HL-60 (cell line): ENCODE measurements at regions not wholly inside any gene's neighbourhood (a gene's known extent, or its start where the extent isn't known, plus 50 kb on each side); places are given as distances from the start of the nearest gene placed in this dataset.

Source experiments
- CTCF ChIP-seq: IDR thresholded peaks from one replicate; pipeline ENCODE4 v1.5.1; 2011; ENCODE audit warnings: low read length, control low read depth, inconsistent platforms; ENCODE audit not compliant: insufficient read depth
- POLR2AphosphoS5 ChIP-seq: IDR thresholded peaks from 2 replicates; pipeline ENCODE4 v1.6.1; 2012; ENCODE audit warnings: low read depth
- REST ChIP-seq: IDR thresholded peaks from 2 replicates; pipeline ENCODE4 v1.6.1; 2012; ENCODE audit warnings: low read depth; ENCODE audit not compliant: insufficient replicate concordance

GRCh38 chr5:135127439-135128240 is 93.6 kb upstream of the PITX1 start:
- TF ChIP-seq CTCF (no peak), POLR2AphosphoS5 (no peak), REST (no peak)
